ENCODE measurements at regions not wholly inside any gene's neighbourhood (a gene's known extent, or its start where the extent isn't known, plus 50 kb on each side); places are given as distances from the start of the nearest gene placed in this dataset.

- no peak for TF ChIP-seq TOX (CRISPR knock-in tag; IDR thresholded peaks at IDR 0.05; ENCODE audit: borderline replicate concordance)
- no peak for TF ChIP-seq CREB5 (CRISPR knock-in tag; IDR thresholded peaks at IDR 0.05; ENCODE audit: low read depth)
- TF ChIP-seq BACH2 (CRISPR knock-in tag; IDR thresholded peaks at IDR 0.05; ENCODE audit: borderline replicate concordance) = no peak
- no peak for TF ChIP-seq PPARA (CRISPR knock-in tag; IDR thresholded peaks at IDR 0.05; ENCODE audit: borderline replicate concordance)
- no peak for TF ChIP-seq RARB (CRISPR knock-in tag; IDR thresholded peaks at IDR 0.05)
These were observed 346.5 kb upstream of the MEF2C start for GRCh38 chr5:89229331-89230070.
